ENCODE measurements at regions not wholly inside any gene's neighbourhood (a gene's known extent, or its start where the extent isn't known, plus 50 kb on each side); places are given as distances from the start of the nearest gene placed in this dataset.

DNA sequence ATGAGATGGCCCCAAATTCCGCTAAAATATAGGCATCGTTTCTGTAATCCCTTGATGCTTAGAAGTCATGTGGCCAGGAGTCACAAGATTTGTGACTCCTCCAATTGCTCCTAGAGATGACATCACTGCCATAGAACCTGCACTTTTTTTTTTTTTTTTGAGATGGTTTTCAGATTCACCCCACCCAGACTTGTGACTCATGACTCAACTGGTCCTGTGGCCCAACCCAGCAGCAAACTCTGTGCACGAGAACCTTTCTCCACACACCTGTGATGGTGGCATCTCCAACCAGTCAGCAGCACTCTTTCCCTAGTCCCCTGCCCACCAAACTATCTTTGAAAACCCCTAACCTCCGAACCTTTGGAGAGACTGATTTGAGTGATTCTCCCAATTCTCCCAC is 414.0 kb downstream of the MED10 start:
- H3K27me3 ChIP-seq (replicated peaks; ENCODE audit: insufficient read depth, low read length): no peaks in the 10 kb centered on the region
- no peaks in the 10 kb centered on the region for H3K4me1 ChIP-seq (ENCODE audit: low read length)
- H3K36me3 ChIP-seq (replicated peaks; ENCODE audit: insufficient read depth, low read length): no peaks in the 10 kb centered on the region
- no peak overlapping the region for H3K27ac ChIP-seq (ENCODE audit: low read length)
- H3K4me2 ChIP-seq (ENCODE audit: low read depth, low read length): no peak overlapping the region
- no peaks in the 10 kb centered on the region for H4K20me1 ChIP-seq (ENCODE audit: insufficient read depth, low read length)
- DNase-seq: no peak
- no peaks in the 10 kb centered on the region for H3F3A ChIP-seq (ENCODE audit: insufficient read depth, low read length)
- no peak overlapping the region for H3K9ac ChIP-seq (ENCODE audit: low read length)
- H3K4me3 ChIP-seq (ENCODE audit: low read length): no peak overlapping the region
- no peaks in the 10 kb centered on the region for H3K9me2 ChIP-seq (replicated peaks; ENCODE audit: insufficient read depth, low read length)
- H3K9me3 ChIP-seq (replicated peaks; ENCODE audit: insufficient read depth, low read length): no peaks in the 10 kb centered on the region
- TF ChIP-seq, protein P1, sequence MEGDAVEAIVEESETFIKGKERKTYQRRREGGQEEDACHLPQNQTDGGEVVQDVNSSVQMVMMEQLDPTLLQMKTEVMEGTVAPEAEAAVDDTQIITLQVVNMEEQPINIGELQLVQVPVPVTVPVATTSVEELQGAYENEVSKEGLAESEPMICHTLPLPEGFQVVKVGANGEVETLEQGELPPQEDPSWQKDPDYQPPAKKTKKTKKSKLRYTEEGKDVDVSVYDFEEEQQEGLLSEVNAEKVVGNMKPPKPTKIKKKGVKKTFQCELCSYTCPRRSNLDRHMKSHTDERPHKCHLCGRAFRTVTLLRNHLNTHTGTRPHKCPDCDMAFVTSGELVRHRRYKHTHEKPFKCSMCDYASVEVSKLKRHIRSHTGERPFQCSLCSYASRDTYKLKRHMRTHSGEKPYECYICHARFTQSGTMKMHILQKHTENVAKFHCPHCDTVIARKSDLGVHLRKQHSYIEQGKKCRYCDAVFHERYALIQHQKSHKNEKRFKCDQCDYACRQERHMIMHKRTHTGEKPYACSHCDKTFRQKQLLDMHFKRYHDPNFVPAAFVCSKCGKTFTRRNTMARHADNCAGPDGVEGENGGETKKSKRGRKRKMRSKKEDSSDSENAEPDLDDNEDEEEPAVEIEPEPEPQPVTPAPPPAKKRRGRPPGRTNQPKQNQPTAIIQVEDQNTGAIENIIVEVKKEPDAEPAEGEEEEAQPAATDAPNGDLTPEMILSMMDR (IDR thresholded peaks at IDR 0.05; ENCODE audit: low read length): no peak
- TF ChIP-seq EZH2phosphoT487 (IDR thresholded peaks at IDR 0.05; ENCODE audit: low read length) (no peak), EZH2 (optimal IDR thresholded peaks at IDR 0.05; ENCODE audit: low read depth, low read length) (no peak)
- no peak overlapping the region for H2AFZ ChIP-seq (ENCODE audit: low read length)
- no peaks in the 10 kb centered on the region for H3K79me2 ChIP-seq (ENCODE audit: low read length)

- H3K27ac ChIP-seq (ENCODE audit: low read length): no peak overlapping the region
- no peaks in the 10 kb centered on the region for H3K36me3 ChIP-seq (replicated peaks; ENCODE audit: insufficient read depth, low read length)
- TF ChIP-seq EZH2 (optimal IDR thresholded peaks at IDR 0.05; ENCODE audit: low read depth, low read length) (no peak), EZH2phosphoT487 (IDR thresholded peaks at IDR 0.05; ENCODE audit: low read length) (no peak)
- TF ChIP-seq, protein P1 (IDR thresholded peaks at IDR 0.05; ENCODE audit: low read length): no peak
- no peaks in the 10 kb centered on the region for H4K20me1 ChIP-seq (ENCODE audit: insufficient read depth, low read length)
- H3K9me2 ChIP-seq (replicated peaks; ENCODE audit: insufficient read depth, low read length): no peaks in the 10 kb centered on the region
- H3K9ac ChIP-seq (ENCODE audit: low read length): no peak overlapping the region
- H3K27me3 ChIP-seq (replicated peaks; ENCODE audit: insufficient read depth, low read length): no peaks in the 10 kb centered on the region
- H3K9me3 ChIP-seq (replicated peaks; ENCODE audit: insufficient read depth, low read length): no peaks in the 10 kb centered on the region
- H3K4me2 ChIP-seq (ENCODE audit: low read depth, low read length): no peak overlapping the region
- no peak for DNase-seq
- H2AFZ ChIP-seq (ENCODE audit: low read length): no peak overlapping the region
- no peaks in the 10 kb centered on the region for H3K79me2 ChIP-seq (ENCODE audit: low read length)
- no peaks in the 10 kb centered on the region for H3F3A ChIP-seq (ENCODE audit: insufficient read depth, low read length)
- no peak overlapping the region for H3K4me3 ChIP-seq (ENCODE audit: low read length)
- H3K4me1 ChIP-seq (ENCODE audit: low read length): no peaks in the 10 kb centered on the region
Measured at GRCh38 chr5:5957737-5958136, 420.6 kb downstream of the MED10 start.

DNA sequence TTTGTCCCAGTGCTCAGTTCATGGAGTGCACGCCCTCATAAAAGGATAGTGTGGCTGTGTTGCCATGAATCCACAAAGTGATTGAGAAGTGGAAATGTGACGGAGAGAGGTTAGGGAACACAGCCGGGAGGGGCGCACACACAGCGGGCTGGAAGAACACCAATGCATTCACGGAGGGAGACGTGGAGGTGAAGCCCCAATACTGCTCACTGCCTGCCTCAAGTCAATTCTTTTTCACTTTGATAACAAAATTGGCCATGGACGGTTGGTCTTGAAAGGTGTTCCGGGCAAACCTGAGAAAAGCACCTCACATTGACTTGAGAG is 424.1 kb downstream of the MED10 start:
- Histone ChIP-seq H3F3A (ENCODE audit: insufficient read depth, low read length) (no peaks in the 10 kb centered on the region), H3K9ac (ENCODE audit: low read length) (no peak overlapping the region)

More for the DNA sequence above, 424.1 kb downstream of the MED10 start:
- no peaks in the 10 kb centered on the region for H3K9me2 ChIP-seq (replicated peaks; ENCODE audit: insufficient read depth, low read length)
- no peaks in the 10 kb centered on the region for H3K79me2 ChIP-seq (ENCODE audit: low read length)
- TF ChIP-seq EZH2phosphoT487 (IDR thresholded peaks at IDR 0.05; ENCODE audit: low read length): no peak
- TF ChIP-seq, protein P1 (IDR thresholded peaks at IDR 0.05; ENCODE audit: low read length): no peak
- no peak for TF ChIP-seq EZH2 (optimal IDR thresholded peaks at IDR 0.05; ENCODE audit: low read depth, low read length)
- no peaks in the 10 kb centered on the region for H3K27me3 ChIP-seq (replicated peaks; ENCODE audit: insufficient read depth, low read length)
- H4K20me1 ChIP-seq (ENCODE audit: insufficient read depth, low read length): no peaks in the 10 kb centered on the region
- H2AFZ ChIP-seq (ENCODE audit: low read length): no peak overlapping the region
- H3K4me1 ChIP-seq (ENCODE audit: low read length): no peaks in the 10 kb centered on the region
- no peaks in the 10 kb centered on the region for H3K9me3 ChIP-seq (replicated peaks; ENCODE audit: insufficient read depth, low read length)
- no peaks in the 10 kb centered on the region for H3K36me3 ChIP-seq (replicated peaks; ENCODE audit: insufficient read depth, low read length)
- no peak overlapping the region for H3K27ac ChIP-seq (ENCODE audit: low read length)
- DNase-seq: no peak
- H3K4me2 ChIP-seq (ENCODE audit: low read depth, low read length): no peak overlapping the region
- H3K4me3 ChIP-seq (ENCODE audit: low read length): no peak overlapping the region

All from MM.1S (cell line).